Esophagus muscularis mucosa (tissue), 3 donors: ENCODE measurements at regions not wholly inside any gene's neighbourhood (a gene's known extent, or its start where the extent isn't known, plus 50 kb on each side); places are given as distances from the start of the nearest gene placed in this dataset.

Experiments
- CTCF ChIP-seq, 3 experiments: fragments of 200-600 bp in 2 of 3; fragments of 450-650 bp in 1 of 3; sonication (generic) in 2 of 3; IDR thresholded peaks; one replicate each; pipeline ENCODE4 v1.5.1; 2017 to 2019; ENCODE audit warnings: antibody characterized with exemption in 3 of 3, mild to moderate bottlenecking in 2 of 3, moderate library complexity in 1 of 3
- POLR2A ChIP-seq: fragments of 450-650 bp; IDR thresholded peaks from one replicate; pipeline ENCODE4 v1.6.1; 2017; ENCODE audit warnings: antibody characterized with exemption, moderate library complexity, mild to moderate bottlenecking, low read depth

GRCh38 chr2:57402096-57402495 lies 644.5 kb upstream of the VRK2 start:
- TF ChIP-seq POLR2A (no peak), CTCF (IDR thresholded peaks at IDR 0.05) (no peak)
